Stimulated activated CD4-positive, alpha-beta T cell treated with anti-CD3 and anti-CD28 coated beads, Interleukin-12 subunit alpha, Interleukin-12 subunit beta, amount 100 ng/mL, for 48 hours (primary cell): ENCODE measurements at regions not wholly inside any gene's neighbourhood (a gene's known extent, or its start where the extent isn't known, plus 50 kb on each side); places are given as distances from the start of the nearest gene placed in this dataset.

Experiments
- DNase-seq, 3 donors: peaks; one replicate each; pipeline ENCODE4 v3.0.0-alpha.2; 2020; ENCODE audit warnings: low read depth in 2 of 3, low spot score in 1 of 3

- no peak for DNase-seq
Observed at GRCh38 chr20:7330850-7331249, 563.4 kb downstream of the BMP2 start.

- no peak for DNase-seq
Observed at GRCh38 chr20:7332169-7332568, 564.7 kb downstream of the BMP2 start.

GRCh38 chr20:7333841-7334240 is 566.4 kb downstream of the BMP2 start:
- no peak for DNase-seq

- no peak for DNase-seq
Observed at GRCh38 chr20:7346026-7346425, 578.5 kb downstream of the BMP2 start.

GRCh38 chr20:7346562-7346961 is 579.1 kb downstream of the BMP2 start:
- DNase-seq, result no peak

- no peak for DNase-seq
Observed at GRCh38 chr20:7347409-7347808, 579.9 kb downstream of the BMP2 start.

GRCh38 chr20:7348253-7348652 is 580.8 kb downstream of the BMP2 start:
- DNase-seq, result no peak

- DNase-seq, result no peak
Observed at GRCh38 chr20:7352165-7352564, 584.7 kb downstream of the BMP2 start.

GRCh38 chr20:7355051-7355450 is 585.2 kb downstream of the HAO1 start:
- DNase-seq, result no peak

GRCh38 chr20:7358670-7359069 is 581.6 kb downstream of the HAO1 start:
- DNase-seq, result no peak

- DNase-seq, result no peak
Observed at GRCh38 chr20:7359739-7360138, 580.5 kb downstream of the HAO1 start.

- DNase-seq, result no peak
Observed at GRCh38 chr20:7361321-7361720, 578.9 kb downstream of the HAO1 start.

GRCh38 chr20:7361931-7362330 is 578.3 kb downstream of the HAO1 start:
- DNase-seq, result no peak

GRCh38 chr20:7362601-7363000 is 577.7 kb downstream of the HAO1 start:
- DNase-seq, result no peak

GRCh38 chr20:7366189-7366588 is 574.1 kb downstream of the HAO1 start:
- DNase-seq, result no peak

GRCh38 chr20:7371518-7372163 is 568.6 kb downstream of the HAO1 start:
- no peak for DNase-seq

- peak in 1 of 3 donors; percentile 7 for DNase-seq
Observed at GRCh38 chr20:7375905-7376304, 564.4 kb downstream of the HAO1 start.

GRCh38 chr20:7378864-7379605 is 561.2 kb downstream of the HAO1 start:
- DNase-seq, result no peak

- DNase-seq, result no peak
Observed at GRCh38 chr20:7379621-7380220, 560.5 kb downstream of the HAO1 start.

GRCh38 chr20:7383216-7383615 is 557.0 kb downstream of the HAO1 start:
- no peak for DNase-seq

- no peak for DNase-seq
Observed at GRCh38 chr20:7387638-7388193, 552.5 kb downstream of the HAO1 start.

- DNase-seq, result no peak
Observed at GRCh38 chr20:7389216-7389615, 551.0 kb downstream of the HAO1 start.
